Peyer's patch (tissue), 4 donors: ENCODE measurements at regions not wholly inside any gene's neighbourhood (a gene's known extent, or its start where the extent isn't known, plus 50 kb on each side); places are given as distances from the start of the nearest gene placed in this dataset.

Experiments used
- DNase-seq, 3 donors: peaks; one replicate each; pipeline ENCODE4 v3.0.0-alpha.2; 2017 to 2019
- H3K27ac ChIP-seq, 4 donors: fragments of 200-600 bp; sonication (generic); one replicate each; pipeline ENCODE4 v1.5.1; 2016 to 2019
- H3K27me3 ChIP-seq, 2 donors: fragments of 200-600 bp; sonication (generic); one replicate each; pipeline ENCODE4 v1.5.1; 2019
- H3K36me3 ChIP-seq, 3 donors: fragments of 200-600 bp; sonication (generic); one replicate each; pipeline ENCODE4 v1.5.1; 2016 to 2019
- H3K4me1 ChIP-seq, 4 donors: fragments of 200-600 bp; sonication (generic); one replicate each; pipeline ENCODE4 v1.5.1; 2016 to 2019
- H3K4me3 ChIP-seq, 4 donors: fragments of 200-600 bp; sonication (generic); 1 replicate in 3 of 4; 2 replicates in 1 of 4; pipeline ENCODE4 v1.5.1; 2016 to 2019; ENCODE audit warnings: mild to moderate bottlenecking in 1 of 4
- H3K9me3 ChIP-seq, 4 donors: fragments of 200-600 bp; sonication (generic); one replicate each; pipeline ENCODE4 v1.5.1; 2016 to 2019; ENCODE audit warnings: mild to moderate bottlenecking in 1 of 4
- POLR2A ChIP-seq, 2 donors: fragments of 450-650 bp; IDR thresholded peaks; one replicate each; pipeline ENCODE4 v1.5.1; 2017; ENCODE audit warnings: antibody characterized with exemption in 2 of 2, mild to moderate bottlenecking in 2 of 2, moderate library complexity in 2 of 2
- TF ChIP-seq, protein P1 (sequence below), 6 experiments: fragments of 450-650 bp in 4 of 6; fragments of 200-600 bp in 2 of 6; sonication (generic) in 1 of 6; IDR thresholded peaks; one replicate each; pipeline ENCODE4 v1.5.1; 2017 to 2019; ENCODE audit warnings: antibody characterized with exemption in 6 of 6, mild to moderate bottlenecking in 3 of 6, moderate library complexity in 1 of 6

DNA sequence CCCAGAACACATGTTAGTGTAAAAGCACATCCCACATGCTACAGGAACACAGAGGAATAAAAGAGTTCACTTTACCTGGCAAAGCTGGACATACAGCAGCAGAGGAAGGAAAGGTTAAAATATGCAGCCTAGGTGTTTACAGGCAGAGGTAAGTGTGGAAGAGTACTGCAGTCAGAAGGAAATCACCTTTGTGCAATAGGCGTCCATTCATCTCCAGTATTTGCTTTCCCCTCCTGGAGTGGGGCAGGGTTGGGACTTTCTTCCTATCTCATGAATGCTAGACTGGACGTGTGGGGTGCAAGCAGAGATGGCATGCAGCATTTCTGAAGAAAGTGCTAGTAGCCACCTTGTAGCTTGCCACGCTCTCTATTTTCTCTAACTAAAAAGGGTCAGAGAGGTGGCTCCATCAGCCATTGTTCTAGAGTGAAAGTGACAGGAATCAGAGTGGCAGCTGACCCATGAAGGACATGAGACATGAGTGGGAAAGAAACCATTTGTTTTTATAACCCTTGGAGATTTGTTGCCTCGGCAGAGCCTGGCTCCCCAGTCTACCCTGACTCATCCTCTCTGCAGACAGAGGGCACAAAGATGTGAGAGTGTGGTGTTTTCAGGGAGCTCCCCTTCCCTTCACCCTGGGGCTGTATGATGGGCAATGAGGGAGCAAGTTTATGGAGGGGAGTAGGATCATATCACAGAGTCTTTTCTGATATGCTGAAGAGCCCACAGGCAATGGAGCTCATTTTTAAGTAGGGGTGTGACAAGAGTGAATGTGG lies 101.2 kb upstream of the SEC61G start:
- Histone ChIP-seq H3K9me3 (no peaks in the 10 kb centered on the region), H3K4me1 (no peaks in the 10 kb centered on the region), H3K27ac (no peak overlapping the region), H3K36me3 (no peaks in the 10 kb centered on the region), H3K27me3 (no peaks in the 10 kb centered on the region), H3K4me3 (no peak overlapping the region)
- no peak for TF ChIP-seq POLR2A (IDR thresholded peaks at IDR 0.05)
- TF ChIP-seq, protein P1, sequence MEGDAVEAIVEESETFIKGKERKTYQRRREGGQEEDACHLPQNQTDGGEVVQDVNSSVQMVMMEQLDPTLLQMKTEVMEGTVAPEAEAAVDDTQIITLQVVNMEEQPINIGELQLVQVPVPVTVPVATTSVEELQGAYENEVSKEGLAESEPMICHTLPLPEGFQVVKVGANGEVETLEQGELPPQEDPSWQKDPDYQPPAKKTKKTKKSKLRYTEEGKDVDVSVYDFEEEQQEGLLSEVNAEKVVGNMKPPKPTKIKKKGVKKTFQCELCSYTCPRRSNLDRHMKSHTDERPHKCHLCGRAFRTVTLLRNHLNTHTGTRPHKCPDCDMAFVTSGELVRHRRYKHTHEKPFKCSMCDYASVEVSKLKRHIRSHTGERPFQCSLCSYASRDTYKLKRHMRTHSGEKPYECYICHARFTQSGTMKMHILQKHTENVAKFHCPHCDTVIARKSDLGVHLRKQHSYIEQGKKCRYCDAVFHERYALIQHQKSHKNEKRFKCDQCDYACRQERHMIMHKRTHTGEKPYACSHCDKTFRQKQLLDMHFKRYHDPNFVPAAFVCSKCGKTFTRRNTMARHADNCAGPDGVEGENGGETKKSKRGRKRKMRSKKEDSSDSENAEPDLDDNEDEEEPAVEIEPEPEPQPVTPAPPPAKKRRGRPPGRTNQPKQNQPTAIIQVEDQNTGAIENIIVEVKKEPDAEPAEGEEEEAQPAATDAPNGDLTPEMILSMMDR (IDR thresholded peaks at IDR 0.05) = no peak
- DNase-seq = no peak

DNA sequence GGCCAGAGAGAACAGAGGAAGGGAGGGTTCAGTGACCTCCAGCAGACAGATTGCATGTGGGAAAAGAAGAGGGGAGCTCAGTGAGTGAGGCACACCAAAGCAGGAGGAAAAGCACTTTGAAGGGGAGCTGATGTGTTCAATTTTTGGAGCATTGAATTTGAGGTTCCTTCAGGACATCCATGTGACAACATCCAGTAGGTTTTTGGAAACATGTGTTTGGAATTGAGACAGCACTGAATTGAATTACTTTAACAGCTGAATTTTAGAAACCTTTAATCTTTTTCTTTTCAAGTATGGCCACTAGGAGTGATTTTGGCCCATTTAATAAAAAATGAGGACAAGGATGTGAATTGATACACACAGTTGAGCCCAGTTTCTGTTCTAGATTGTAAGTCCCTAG lies 101.8 kb upstream of the SEC61G start:
- Histone ChIP-seq H3K9me3 (no peaks in the 10 kb centered on the region), H3K4me3 (no peak overlapping the region), H3K4me1 (no peaks in the 10 kb centered on the region), H3K36me3 (no peaks in the 10 kb centered on the region), H3K27me3 (no peaks in the 10 kb centered on the region), H3K27ac (no peak overlapping the region)
- DNase-seq = no peak
- TF ChIP-seq POLR2A (IDR thresholded peaks at IDR 0.05) = no peak
- TF ChIP-seq, protein P1 (IDR thresholded peaks at IDR 0.05) = no peak

DNA sequence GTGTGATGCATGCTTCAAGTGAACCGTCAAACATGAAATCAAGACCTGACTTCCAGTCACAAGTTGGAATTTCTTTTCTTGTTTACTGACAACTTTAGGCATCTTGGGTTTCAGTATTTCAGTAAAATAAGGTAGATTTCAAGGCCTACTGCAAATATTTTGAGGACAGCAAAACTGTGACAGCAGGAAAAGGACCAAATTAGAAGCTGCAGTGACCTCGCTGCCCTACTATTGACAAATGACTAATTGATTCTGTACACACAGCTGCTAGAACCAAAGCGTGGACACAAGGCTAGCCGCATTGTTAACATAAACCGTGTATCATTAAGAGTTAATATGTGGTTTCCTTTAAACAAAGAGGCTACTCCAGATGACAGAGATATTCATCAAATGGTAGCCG lies 105.7 kb upstream of the SEC61G start:
- Histone ChIP-seq H3K4me1 (no peaks in the 10 kb centered on the region), H3K27me3 (no peaks in the 10 kb centered on the region), H3K27ac (no peak overlapping the region), H3K9me3 (no peaks in the 10 kb centered on the region), H3K36me3 (no peaks in the 10 kb centered on the region), H3K4me3 (no peak overlapping the region)
- TF ChIP-seq, protein P1 (IDR thresholded peaks at IDR 0.05) = no peak
- no peak for TF ChIP-seq POLR2A (IDR thresholded peaks at IDR 0.05)
- no peak for DNase-seq

DNA sequence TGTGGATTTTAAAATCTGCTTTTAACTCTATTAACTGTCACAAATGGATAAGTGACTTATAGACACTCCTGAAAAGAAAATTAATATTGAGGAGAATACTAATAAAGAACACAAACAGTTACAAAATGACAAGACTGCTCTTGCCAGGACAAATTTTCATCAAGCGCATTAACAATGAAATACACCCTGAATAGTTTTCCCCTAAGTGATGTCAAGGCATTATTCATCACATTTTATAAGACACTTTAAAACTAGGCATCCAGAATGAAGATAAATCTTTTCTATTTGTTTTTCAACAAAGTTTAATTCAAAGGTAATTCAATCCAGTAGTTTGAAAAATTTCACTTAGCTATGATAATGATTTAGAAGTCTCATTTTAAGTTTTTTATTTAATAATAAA lies 110.5 kb upstream of the SEC61G start:
- Histone ChIP-seq H3K27me3 (no peaks in the 10 kb centered on the region), H3K27ac (no peak overlapping the region), H3K36me3 (no peaks in the 10 kb centered on the region), H3K4me3 (no peak overlapping the region), H3K4me1 (no peaks in the 10 kb centered on the region), H3K9me3 (no peaks in the 10 kb centered on the region)
- TF ChIP-seq POLR2A (IDR thresholded peaks at IDR 0.05) = no peak
- TF ChIP-seq, protein P1 (IDR thresholded peaks at IDR 0.05) = no peak
- no peak for DNase-seq

DNA sequence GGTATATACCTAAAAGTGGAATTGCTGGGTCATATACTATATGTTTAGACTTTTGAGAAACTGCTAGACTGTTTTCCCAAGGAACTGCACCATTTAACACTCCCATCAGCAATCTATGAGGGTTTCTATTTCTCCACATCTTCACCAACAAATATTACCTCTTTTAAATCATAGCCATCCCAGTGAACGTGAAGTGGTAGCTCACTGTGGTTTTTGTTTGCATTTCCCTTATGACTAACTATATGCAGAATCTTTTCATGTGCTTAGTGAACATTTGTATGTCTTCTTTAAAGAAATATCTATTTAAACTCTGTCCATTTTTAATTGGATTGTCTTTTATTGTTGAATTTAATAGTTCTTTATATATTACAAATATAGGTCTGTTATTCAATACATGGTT lies 115.8 kb upstream of the SEC61G start:
- no peak overlapping the region for H3K4me3 ChIP-seq
- DNase-seq = no peak
- peaks cover 0 to 4% (median 0%) of the 10 kb centered on the region in 4 donors for H3K4me1 ChIP-seq
- H3K9me3 ChIP-seq = no peaks in the 10 kb centered on the region
- no peak for TF ChIP-seq POLR2A (IDR thresholded peaks at IDR 0.05)
- TF ChIP-seq, protein P1 (IDR thresholded peaks at IDR 0.05) = no peak
- H3K27ac ChIP-seq = no peak overlapping the region
- no peaks in the 10 kb centered on the region for H3K36me3 ChIP-seq
- no peaks in the 10 kb centered on the region for H3K27me3 ChIP-seq
